AG10803 (cell line): ENCODE measurements at regions not wholly inside any gene's neighbourhood (a gene's known extent, or its start where the extent isn't known, plus 50 kb on each side); places are given as distances from the start of the nearest gene placed in this dataset.

Experiments used
- DNase-seq: peaks from one replicate; pipeline ENCODE4 v3.0.0; 2010; ENCODE audit warnings: low read depth
- H3K4me3 ChIP-seq: 2 replicates; pipeline ENCODE4 v1.5.1; 2011; ENCODE audit warnings: mild to moderate bottlenecking, low read length, control low read depth
- CTCF ChIP-seq: conservative IDR thresholded peaks from 2 replicates; pipeline ENCODE4 v1.5.1; 2011; ENCODE audit warnings: mild to moderate bottlenecking, low read length, control low read depth, inconsistent platforms

DNA sequence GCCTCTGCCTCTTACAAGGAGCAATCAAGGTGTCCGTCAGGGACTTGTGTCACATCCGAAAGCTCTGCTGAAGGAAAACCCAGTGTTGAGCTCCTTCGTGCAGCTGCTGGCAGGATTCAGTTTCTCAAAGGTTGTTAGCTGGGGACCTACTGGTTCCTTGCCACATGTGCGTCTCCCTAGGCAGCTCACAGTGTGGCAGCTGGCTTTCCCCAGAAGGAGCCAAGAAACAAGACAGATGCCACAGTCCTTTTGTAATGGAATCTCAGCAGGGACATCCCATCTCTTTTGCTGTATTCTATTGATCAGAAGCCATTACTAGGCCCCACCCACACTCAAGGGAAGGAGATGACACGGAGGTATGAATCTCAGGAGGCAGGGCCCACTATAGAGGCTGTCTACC lies 488.8 kb downstream of the CD83 start:
- no peak for DNase-seq
- TF ChIP-seq CTCF: no peak
- no peak overlapping the region for H3K4me3 ChIP-seq

DNA sequence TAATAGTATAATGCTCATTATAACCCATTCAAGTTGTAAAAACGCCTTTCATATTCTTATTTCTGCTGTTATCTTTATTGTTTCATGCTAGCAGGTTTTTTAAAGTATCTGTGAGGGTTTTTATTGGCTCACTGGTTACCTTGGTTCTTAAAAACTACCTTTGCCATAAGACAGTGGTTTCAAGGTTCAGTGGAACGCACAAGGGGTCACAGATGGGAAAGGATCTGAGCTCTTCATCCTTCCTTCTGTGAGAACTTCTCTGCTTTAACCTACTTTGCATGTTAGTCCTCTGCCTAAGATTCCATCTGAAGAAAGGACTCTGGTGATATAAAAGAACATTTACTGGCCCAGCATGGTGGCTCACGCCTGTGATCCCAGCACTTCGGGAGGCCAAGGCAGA lies 492.6 kb downstream of the CD83 start:
- no peak overlapping the region for H3K4me3 ChIP-seq
- TF ChIP-seq CTCF: no peak
- no peak for DNase-seq

GRCh38 chr6:14612016-14612980 lies 494.7 kb downstream of the CD83 start:
- TF ChIP-seq CTCF: no peak
- no peak overlapping the region for H3K4me3 ChIP-seq
- DNase-seq: peak; percentile 48

DNA sequence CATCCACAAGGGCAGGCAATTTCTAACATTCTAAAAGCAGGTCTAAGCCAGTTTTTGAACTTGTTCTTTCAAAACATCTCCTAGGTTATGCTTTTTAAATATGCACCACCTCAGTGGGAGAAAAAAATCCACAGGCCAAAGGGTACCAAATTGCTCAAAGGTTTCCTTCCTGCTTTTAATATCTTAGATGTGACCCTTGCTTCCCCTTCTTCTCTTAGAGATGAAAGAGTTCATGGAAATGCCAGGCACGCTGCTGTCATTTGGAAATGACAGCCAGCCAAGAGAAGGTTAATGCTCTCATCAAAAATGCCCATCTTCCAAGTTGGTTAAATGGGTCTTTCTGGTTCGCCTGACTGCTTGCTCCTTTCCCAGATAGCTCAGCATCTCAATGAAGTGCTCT lies 497.1 kb downstream of the CD83 start:
- no peak for TF ChIP-seq CTCF
- no peak for DNase-seq

DNA sequence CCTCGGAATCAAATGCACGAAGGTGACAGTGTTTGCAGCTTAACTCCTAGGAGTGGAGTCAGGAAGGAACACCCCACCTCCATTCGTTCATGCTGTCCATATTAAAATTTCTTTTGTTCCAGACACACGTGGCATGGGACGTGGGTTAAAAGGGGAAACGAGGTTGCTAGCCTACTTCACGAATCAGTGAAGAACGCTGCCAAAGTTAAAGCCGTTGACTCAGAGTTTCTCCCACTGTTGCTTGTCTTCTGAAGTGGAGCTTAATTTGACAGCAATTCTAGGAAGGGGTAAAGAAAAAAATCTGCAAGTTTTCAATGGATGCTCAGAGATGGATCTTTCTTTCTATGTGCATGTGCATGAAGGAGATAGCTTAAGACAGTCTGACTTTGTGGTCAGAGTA lies 499.1 kb downstream of the CD83 start:
- DNase-seq: no peak
- no peak overlapping the region for H3K4me3 ChIP-seq
- no peak for TF ChIP-seq CTCF

More for the DNA sequence above, 497.1 kb downstream of the CD83 start:
- no peak overlapping the region for H3K4me3 ChIP-seq

GRCh38 chr6:14618759-14619418 lies 501.3 kb downstream of the CD83 start:
- no peak overlapping the region for H3K4me3 ChIP-seq
- no peak for DNase-seq
- TF ChIP-seq CTCF: no peak

GRCh38 chr6:14619419-14619781 lies 501.8 kb downstream of the CD83 start:
- TF ChIP-seq CTCF: no peak
- H3K4me3 ChIP-seq: no peak overlapping the region
- no peak for DNase-seq
